Thoracic aorta (tissue), 2 donors: ENCODE measurements at regions not wholly inside any gene's neighbourhood (a gene's known extent, or its start where the extent isn't known, plus 50 kb on each side); places are given as distances from the start of the nearest gene placed in this dataset.

Experiments
- ATAC-seq: fragments of 150-250 bp; one replicate; pipeline ENCODE4 v1.8.0; 2017; ENCODE audit warnings: low read depth; ENCODE audit not compliant: insufficient number of reproducible peaks, low FRiP score
- DNase-seq: peaks from one replicate; pipeline ENCODE4 v3.0.0-alpha.2; 2020; ENCODE audit warnings: low spot score
- H3K27ac ChIP-seq, 2 donors: fragments of 200-600 bp; sonication (generic); 1 replicate in 1 of 2; 2 replicates in 1 of 2; pipeline ENCODE4 v1.5.1; 2016; ENCODE audit warnings: mild to moderate bottlenecking in 2 of 2, moderate library complexity in 2 of 2
- H3K27me3 ChIP-seq: fragments of 200-600 bp; sonication (generic); replicated peaks from 2 replicates; pipeline ENCODE4 v1.6.0; 2016; ENCODE audit warnings: mild to moderate bottlenecking; ENCODE audit not compliant: insufficient read depth
- H3K36me3 ChIP-seq: fragments of 200-600 bp; sonication (generic); one replicate; pipeline ENCODE4 v1.5.1; 2016
- H3K4me1 ChIP-seq, 2 donors: fragments of 200-600 bp; sonication (generic); 1 replicate in 1 of 2; 2 replicates in 1 of 2; pipeline versions ENCODE4 v1.5.1 to v1.6.0; 2016; ENCODE audit warnings: low read depth in 2 of 2, mild to moderate bottlenecking in 1 of 2; ENCODE audit not compliant: control insufficient read depth in 1 of 2
- H3K4me3 ChIP-seq: fragments of 200-600 bp; sonication (generic); 2 replicates; pipeline ENCODE4 v1.5.1; 2016; ENCODE audit warnings: mild to moderate bottlenecking
- H3K9me3 ChIP-seq: fragments of 200-600 bp; sonication (generic); 2 replicates; pipeline ENCODE4 v1.5.1; 2016
- TF ChIP-seq, protein P1 (sequence below): fragments of 200-600 bp; sonication (generic); IDR thresholded peaks from one replicate; pipeline ENCODE4 v1.5.1; 2019; ENCODE audit warnings: antibody characterized with exemption

- no peak overlapping the region for H3K4me3 ChIP-seq
- DNase-seq (no peak), ATAC-seq (no peak)
- no peaks in the 10 kb centered on the region for H3K9me3 ChIP-seq
- peaks cover 10 to 22% of the 10 kb centered on the region in 2 donors for H3K4me1 ChIP-seq
- no peak overlapping the region for H3K27ac ChIP-seq
- H3K36me3 ChIP-seq = no peaks in the 10 kb centered on the region
- TF ChIP-seq, protein P1, sequence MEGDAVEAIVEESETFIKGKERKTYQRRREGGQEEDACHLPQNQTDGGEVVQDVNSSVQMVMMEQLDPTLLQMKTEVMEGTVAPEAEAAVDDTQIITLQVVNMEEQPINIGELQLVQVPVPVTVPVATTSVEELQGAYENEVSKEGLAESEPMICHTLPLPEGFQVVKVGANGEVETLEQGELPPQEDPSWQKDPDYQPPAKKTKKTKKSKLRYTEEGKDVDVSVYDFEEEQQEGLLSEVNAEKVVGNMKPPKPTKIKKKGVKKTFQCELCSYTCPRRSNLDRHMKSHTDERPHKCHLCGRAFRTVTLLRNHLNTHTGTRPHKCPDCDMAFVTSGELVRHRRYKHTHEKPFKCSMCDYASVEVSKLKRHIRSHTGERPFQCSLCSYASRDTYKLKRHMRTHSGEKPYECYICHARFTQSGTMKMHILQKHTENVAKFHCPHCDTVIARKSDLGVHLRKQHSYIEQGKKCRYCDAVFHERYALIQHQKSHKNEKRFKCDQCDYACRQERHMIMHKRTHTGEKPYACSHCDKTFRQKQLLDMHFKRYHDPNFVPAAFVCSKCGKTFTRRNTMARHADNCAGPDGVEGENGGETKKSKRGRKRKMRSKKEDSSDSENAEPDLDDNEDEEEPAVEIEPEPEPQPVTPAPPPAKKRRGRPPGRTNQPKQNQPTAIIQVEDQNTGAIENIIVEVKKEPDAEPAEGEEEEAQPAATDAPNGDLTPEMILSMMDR = no peak
- no peaks in the 10 kb centered on the region for H3K27me3 ChIP-seq
Observed at GRCh38 chr2:220273082-220273481, 645.7 kb downstream of the SLC4A3 start.

GRCh38 chr2:220275454-220275853 is 648.0 kb downstream of the SLC4A3 start:
- Histone ChIP-seq H3K4me3 (no peak overlapping the region), H3K4me1 (peaks cover 13 to 31% of the 10 kb centered on the region in 2 donors), H3K9me3 (no peaks in the 10 kb centered on the region), H3K27me3 (no peaks in the 10 kb centered on the region), H3K27ac (no peak overlapping the region), H3K36me3 (no peaks in the 10 kb centered on the region)
- TF ChIP-seq, protein P1 = no peak
- ATAC-seq (no peak), DNase-seq (no peak)

GRCh38 chr2:220276741-220277444 is 649.5 kb downstream of the SLC4A3 start:
- no peaks in the 10 kb centered on the region for H3K27me3 ChIP-seq
- H3K27ac ChIP-seq = peak overlapping the region; percentile 33 to 61
- H3K4me3 ChIP-seq = no peak overlapping the region
- no peak for DNase-seq
- no peak for ATAC-seq
- no peaks in the 10 kb centered on the region for H3K9me3 ChIP-seq
- TF ChIP-seq, protein P1 = no peak
- peaks cover 13 to 35% of the 10 kb centered on the region in 2 donors for H3K4me1 ChIP-seq
- H3K36me3 ChIP-seq = no peaks in the 10 kb centered on the region

- Histone ChIP-seq H3K9me3 (no peaks in the 10 kb centered on the region), H3K36me3 (no peaks in the 10 kb centered on the region), H3K27me3 (no peaks in the 10 kb centered on the region), H3K4me3 (no peak overlapping the region), H3K27ac (peak overlapping the region; percentile 33 to 61), H3K4me1 (peaks cover 13 to 35% of the 10 kb centered on the region in 2 donors)
- TF ChIP-seq, protein P1 = no peak
- ATAC-seq (peak; percentile 65), DNase-seq (peak; percentile 55)
Observed at GRCh38 chr2:220277445-220277975, 650.1 kb downstream of the SLC4A3 start.

DNA sequence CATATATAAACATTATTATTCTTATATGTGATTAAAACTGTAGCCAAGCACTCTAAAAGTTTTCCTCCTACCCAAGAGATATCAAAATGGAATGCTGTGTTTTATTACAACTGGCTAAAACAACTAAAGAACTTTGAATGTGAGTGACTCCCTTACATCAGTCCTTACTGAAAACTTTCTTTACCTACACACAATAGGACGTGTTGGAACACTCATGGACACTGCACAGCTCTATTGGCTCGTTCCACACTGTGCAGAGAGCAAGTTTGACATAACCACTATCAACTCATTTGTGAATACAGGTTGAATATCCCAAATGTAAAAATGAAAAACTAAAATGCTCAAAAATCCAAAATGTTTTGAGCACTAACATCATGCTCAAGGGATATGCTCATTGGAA is 650.6 kb downstream of the SLC4A3 start:
- DNase-seq = no peak
- H3K36me3 ChIP-seq = no peaks in the 10 kb centered on the region
- H3K27me3 ChIP-seq = no peaks in the 10 kb centered on the region
- peaks cover 13 to 35% of the 10 kb centered on the region in 2 donors for H3K4me1 ChIP-seq
- no peak for ATAC-seq
- no peak overlapping the region for H3K4me3 ChIP-seq
- no peaks in the 10 kb centered on the region for H3K9me3 ChIP-seq
- TF ChIP-seq, protein P1 = no peak
- H3K27ac ChIP-seq = peak overlapping the region; percentile 33 to 45
